H9 (cell line): ENCODE measurements at regions not wholly inside any gene's neighbourhood (a gene's known extent, or its start where the extent isn't known, plus 50 kb on each side); places are given as distances from the start of the nearest gene placed in this dataset.
A peak's percentile ranks its signal among the peaks of the same experiment; 100 is the strongest.
"Not testable (repeated sequence)": the region's sequence is repeated elsewhere in the genome, so short reads cannot be mapped to it uniquely, and the experiment has no call there.

ENCODE experiments used
- DNase-seq: peaks from one replicate; pipeline ENCODE4 v3.0.0-alpha.2; 2017
- H2AFZ ChIP-seq: one replicate; pipeline ENCODE4 v1.6.1; 2013; ENCODE audit warnings: mild to moderate bottlenecking, low read length, control low read depth, moderate library complexity
- H2AK5ac ChIP-seq: 2 replicates; pipeline ENCODE4 v1.6.1; 2013; ENCODE audit warnings: low read length, control low read depth, mixed read lengths; ENCODE audit not compliant: insufficient read length
- H2BK120ac ChIP-seq: one replicate; pipeline ENCODE4 v1.6.1; 2013; ENCODE audit warnings: low read depth, mild to moderate bottlenecking, low read length, control low read depth, inconsistent platforms; ENCODE audit not compliant: poor library complexity, severe bottlenecking
- H2BK12ac ChIP-seq: 2 replicates; pipeline ENCODE4 v1.6.1; 2013; ENCODE audit warnings: low read length, control low read depth, mixed read lengths, low read depth; ENCODE audit not compliant: insufficient read length
- H2BK15ac ChIP-seq: 2 replicates; pipeline ENCODE4 v1.6.1; 2013; ENCODE audit warnings: low read depth, low read length, control low read depth
- H2BK20ac ChIP-seq: one replicate; pipeline ENCODE4 v1.6.1; 2013; ENCODE audit warnings: low read depth, mild to moderate bottlenecking, low read length, control low read depth, inconsistent platforms; ENCODE audit not compliant: poor library complexity, severe bottlenecking
- H2BK5ac ChIP-seq: 2 replicates; pipeline ENCODE4 v1.6.1; 2013; ENCODE audit warnings: low read length, control low read depth, mixed read lengths; ENCODE audit not compliant: insufficient read length
- H3K14ac ChIP-seq: 2 replicates; pipeline ENCODE4 v1.6.1; 2013; ENCODE audit warnings: low read length, control low read depth; ENCODE audit not compliant: insufficient read depth
- H3K18ac ChIP-seq: 2 replicates; pipeline ENCODE4 v1.6.1; 2013; ENCODE audit warnings: low read depth, mild to moderate bottlenecking, mixed read lengths, low read length, control low read depth; ENCODE audit not compliant: insufficient read length
- H3K23ac ChIP-seq: 2 replicates; pipeline ENCODE4 v1.6.1; 2013; ENCODE audit warnings: low read length, control low read depth, mixed read lengths, low read depth; ENCODE audit not compliant: insufficient read length
- H3K23me2 ChIP-seq: 2 replicates; pipeline ENCODE4 v1.6.1; 2013; ENCODE audit warnings: low read depth, mild to moderate bottlenecking, mixed read lengths, low read length, control low read depth; ENCODE audit not compliant: insufficient read length, poor library complexity, severe bottlenecking
- H3K27ac ChIP-seq: 2 replicates; pipeline ENCODE4 v1.5.1; 2013; ENCODE audit warnings: low read length, control low read depth, mixed read lengths, low read depth; ENCODE audit not compliant: insufficient read length
- H3K27me3 ChIP-seq: 2 replicates; pipeline ENCODE4 v1.6.1; 2013; ENCODE audit warnings: low read length, control low read depth, inconsistent platforms; ENCODE audit not compliant: insufficient read depth
- H3K4ac ChIP-seq: 2 replicates; pipeline ENCODE4 v1.6.1; 2013; ENCODE audit warnings: low read depth, mild to moderate bottlenecking, control low read depth, inconsistent platforms, low read length, moderate library complexity
- H3K4me1 ChIP-seq: 2 replicates; pipeline ENCODE4 v1.6.1; 2013; ENCODE audit warnings: low read length, control low read depth, inconsistent platforms; ENCODE audit not compliant: insufficient read depth
- H3K4me2 ChIP-seq: 2 replicates; pipeline ENCODE4 v1.6.1; 2013; ENCODE audit warnings: low read length, control low read depth, mixed read lengths; ENCODE audit not compliant: insufficient read length, insufficient read depth
- H3K56ac ChIP-seq: 2 replicates; pipeline ENCODE4 v1.6.1; 2013; ENCODE audit warnings: low read depth, mild to moderate bottlenecking, mixed read lengths, low read length, control low read depth; ENCODE audit not compliant: insufficient read length
- H3K79me1 ChIP-seq: 2 replicates; pipeline ENCODE4 v1.6.1; 2013; ENCODE audit warnings: low read depth, mild to moderate bottlenecking, moderate library complexity, low read length, control low read depth, inconsistent platforms; ENCODE audit not compliant: insufficient read depth, poor library complexity, severe bottlenecking
- H3K79me2 ChIP-seq: 2 replicates; pipeline ENCODE4 v1.6.1; 2013; ENCODE audit warnings: low read length, control low read depth, inconsistent platforms; ENCODE audit not compliant: insufficient read depth
- H3K9ac ChIP-seq: 2 replicates; pipeline ENCODE4 v1.6.1; 2013; ENCODE audit warnings: low read length, control low read depth, mixed read lengths; ENCODE audit not compliant: insufficient read length; ENCODE audit errors: extremely low read depth
- H3K9me3 ChIP-seq: one replicate; pipeline ENCODE4 v1.6.1; 2013; ENCODE audit warnings: low read depth, low read length, inconsistent platforms; ENCODE audit not compliant: control insufficient read depth
- H3T11ph ChIP-seq: one replicate; pipeline ENCODE4 v1.6.1; 2013; ENCODE audit warnings: mild to moderate bottlenecking, low read length, control low read depth, inconsistent platforms
- H4K20me1 ChIP-seq: one replicate; pipeline ENCODE4 v1.6.1; 2013; ENCODE audit not compliant: control insufficient read depth, insufficient read length, insufficient read depth
- H4K5ac ChIP-seq: 2 replicates; pipeline ENCODE4 v1.6.1; 2013; ENCODE audit warnings: low read depth, mild to moderate bottlenecking, mixed read lengths, low read length, control low read depth; ENCODE audit not compliant: insufficient read length
- H4K8ac ChIP-seq: replicated peaks from 2 replicates; pipeline ENCODE4 v1.6.1; 2013; ENCODE audit warnings: low read length, control low read depth, mixed read lengths, low read depth; ENCODE audit not compliant: insufficient read length
- H4K91ac ChIP-seq: 2 replicates; pipeline ENCODE4 v1.6.1; 2013; ENCODE audit warnings: low read depth, mild to moderate bottlenecking, moderate library complexity, mixed read lengths, low read length, control low read depth; ENCODE audit not compliant: insufficient read length
- H3K27ac Mint-ChIP-seq, 3 experiments: 2 replicates in 2 of 3; 3 replicates in 1 of 3; pipeline ENCODE4 v1.8.0; 2020 to 2021; ENCODE audit warnings: mixed read lengths in 3 of 3, mild to moderate bottlenecking in 1 of 3, moderate library complexity in 1 of 3
- H3K27me3 Mint-ChIP-seq: 2 replicates; pipeline ENCODE4 v1.8.0; 2021; ENCODE audit warnings: low read depth, mild to moderate bottlenecking, moderate library complexity, mixed read lengths
- H3K36me3 Mint-ChIP-seq, 3 experiments: 2 replicates in 2 of 3; 3 replicates in 1 of 3; pipeline ENCODE4 v1.8.0; 2020 to 2021; ENCODE audit warnings: low read depth in 3 of 3, mixed read lengths in 3 of 3; ENCODE audit not compliant: insufficient read depth in 1 of 3
- H3K4me1 Mint-ChIP-seq, 2 experiments: 2 replicates each; pipeline ENCODE4 v1.8.0; 2020; ENCODE audit warnings: mixed read lengths in 2 of 2
- H3K4me3 Mint-ChIP-seq, 2 experiments: 2 replicates in 1 of 2; 3 replicates in 1 of 2; pipeline ENCODE4 v1.8.0; 2020 to 2021; ENCODE audit warnings: mild to moderate bottlenecking in 2 of 2, mixed read lengths in 2 of 2, moderate library complexity in 1 of 2
- H3K9me3 Mint-ChIP-seq, 2 experiments: 2 replicates in 1 of 2; 3 replicates in 1 of 2; pipeline ENCODE4 v1.8.0; 2020; ENCODE audit warnings: mild to moderate bottlenecking in 2 of 2, mixed read lengths in 2 of 2, moderate library complexity in 1 of 2
- WGBS: extraction: QIAGEN DNeasy Blood & Tissue Kit; methylation state at CpG from one replicate; pipeline ENCODE4 v1.1.7; 2013; ENCODE audit warnings: missing lambda C conversion rate, low lambda C conversion rate, mixed read lengths; ENCODE audit not compliant: insufficient read length; ENCODE audit errors: extremely low coverage; 5-methylcytosine and 5-hydroxymethylcytosine counted together

- DNase-seq, H3K9ac ChIP-seq, H2BK20ac ChIP-seq, H3K23ac ChIP-seq, H4K91ac ChIP-seq, H2AFZ ChIP-seq, H4K20me1 ChIP-seq, H3K79me2 ChIP-seq, H3K36me3 Mint-ChIP-seq, H3K4me1 ChIP-seq, H2BK15ac ChIP-seq, H3K23me2 ChIP-seq, H3K9me3 Mint-ChIP-seq, H2AK5ac ChIP-seq, H3K4me2 ChIP-seq, H3T11ph ChIP-seq, H3K4me1 Mint-ChIP-seq, H2BK12ac ChIP-seq, H3K4ac ChIP-seq, H3K9me3 ChIP-seq, H3K27ac ChIP-seq, H3K14ac ChIP-seq, H2BK5ac ChIP-seq, H2BK120ac ChIP-seq, H3K79me1 ChIP-seq, H3K27me3 ChIP-seq, H3K4me3 Mint-ChIP-seq, H3K27me3 Mint-ChIP-seq, H3K56ac ChIP-seq, H4K5ac ChIP-seq, H3K18ac ChIP-seq, H4K8ac ChIP-seq: not testable (repeated sequence)
- WGBS = no CpG with 5 or more reads among the region's 12 CpGs
- peak overlapping the region in 1 of 3 experiments; percentile 35; a peak in 1 of 7 replicates for H3K27ac Mint-ChIP-seq
Observed at GRCh38 chr15:77938546-77938945, 139.0 kb downstream of the TBC1D2B start.

- H3K9me3 ChIP-seq, H4K20me1 ChIP-seq, H3K4ac ChIP-seq, H4K91ac ChIP-seq, H3K23me2 ChIP-seq, H3K27ac Mint-ChIP-seq, H2BK12ac ChIP-seq, H2BK20ac ChIP-seq, H3K27me3 ChIP-seq, H3K14ac ChIP-seq, H3K27me3 Mint-ChIP-seq, DNase-seq, H3T11ph ChIP-seq, H3K36me3 Mint-ChIP-seq, H2BK15ac ChIP-seq, H3K9me3 Mint-ChIP-seq, H3K27ac ChIP-seq, H3K4me1 ChIP-seq, H3K4me3 Mint-ChIP-seq, H2AFZ ChIP-seq, H3K79me2 ChIP-seq, H3K4me1 Mint-ChIP-seq, H3K79me1 ChIP-seq, H4K8ac ChIP-seq, H2BK120ac ChIP-seq, H3K4me2 ChIP-seq, H3K18ac ChIP-seq, H2AK5ac ChIP-seq, H3K56ac ChIP-seq, H3K23ac ChIP-seq, H3K9ac ChIP-seq, H4K5ac ChIP-seq, H2BK5ac ChIP-seq: not testable (repeated sequence)
Observed at GRCh38 chr15:77936567-77936966, 140.9 kb downstream of the TBC1D2B start.

- H3K4ac ChIP-seq, H3K79me2 ChIP-seq, H3K14ac ChIP-seq, H3K27ac ChIP-seq, H3K4me1 ChIP-seq, H3K27me3 ChIP-seq, H2BK5ac ChIP-seq, H3K79me1 ChIP-seq, H3K23ac ChIP-seq, H4K5ac ChIP-seq, DNase-seq, H4K20me1 ChIP-seq, H2BK12ac ChIP-seq, H3K27me3 Mint-ChIP-seq, H3K4me2 ChIP-seq, H2BK15ac ChIP-seq, H2AK5ac ChIP-seq, H3K27ac Mint-ChIP-seq, H3K4me3 Mint-ChIP-seq, H3K9ac ChIP-seq, H3K23me2 ChIP-seq, H3K9me3 Mint-ChIP-seq, H4K8ac ChIP-seq, H3T11ph ChIP-seq, H3K36me3 Mint-ChIP-seq, H2AFZ ChIP-seq, H4K91ac ChIP-seq, H3K18ac ChIP-seq, H2BK120ac ChIP-seq, H2BK20ac ChIP-seq, H3K9me3 ChIP-seq, H3K56ac ChIP-seq: not testable (repeated sequence)
- no CpG with 5 or more reads among the region's 6 CpGs for WGBS
- H3K4me1 Mint-ChIP-seq = peaks cover 13 to 16% of the 10 kb centered on the region in 2 experiments
Observed at GRCh38 chr15:77934516-77934915, 143.0 kb downstream of the TBC1D2B start.
